Vagina (tissue), 2 donors: ENCODE measurements at regions not wholly inside any gene's neighbourhood (a gene's known extent, or its start where the extent isn't known, plus 50 kb on each side); places are given as distances from the start of the nearest gene placed in this dataset.
"Not testable (repeated sequence)": the region's sequence is repeated elsewhere in the genome, so short reads cannot be mapped to it uniquely, and the experiment has no call there.

ENCODE experiments used
- CTCF ChIP-seq, 3 experiments: fragments of 450-650 bp in 2 of 3; fragments of 200-600 bp in 1 of 3; sonication (generic) in 1 of 3; IDR thresholded peaks; one replicate each; pipeline ENCODE4 v1.5.1; 2017 to 2019; ENCODE audit warnings: antibody characterized with exemption in 3 of 3, mild to moderate bottlenecking in 2 of 3, moderate library complexity in 2 of 3
- POLR2A ChIP-seq, 2 donors: fragments of 450-650 bp; IDR thresholded peaks; one replicate each; pipeline ENCODE4 v1.6.1; 2017; ENCODE audit warnings: antibody characterized with exemption in 2 of 2, mild to moderate bottlenecking in 2 of 2, moderate library complexity in 2 of 2

DNA sequence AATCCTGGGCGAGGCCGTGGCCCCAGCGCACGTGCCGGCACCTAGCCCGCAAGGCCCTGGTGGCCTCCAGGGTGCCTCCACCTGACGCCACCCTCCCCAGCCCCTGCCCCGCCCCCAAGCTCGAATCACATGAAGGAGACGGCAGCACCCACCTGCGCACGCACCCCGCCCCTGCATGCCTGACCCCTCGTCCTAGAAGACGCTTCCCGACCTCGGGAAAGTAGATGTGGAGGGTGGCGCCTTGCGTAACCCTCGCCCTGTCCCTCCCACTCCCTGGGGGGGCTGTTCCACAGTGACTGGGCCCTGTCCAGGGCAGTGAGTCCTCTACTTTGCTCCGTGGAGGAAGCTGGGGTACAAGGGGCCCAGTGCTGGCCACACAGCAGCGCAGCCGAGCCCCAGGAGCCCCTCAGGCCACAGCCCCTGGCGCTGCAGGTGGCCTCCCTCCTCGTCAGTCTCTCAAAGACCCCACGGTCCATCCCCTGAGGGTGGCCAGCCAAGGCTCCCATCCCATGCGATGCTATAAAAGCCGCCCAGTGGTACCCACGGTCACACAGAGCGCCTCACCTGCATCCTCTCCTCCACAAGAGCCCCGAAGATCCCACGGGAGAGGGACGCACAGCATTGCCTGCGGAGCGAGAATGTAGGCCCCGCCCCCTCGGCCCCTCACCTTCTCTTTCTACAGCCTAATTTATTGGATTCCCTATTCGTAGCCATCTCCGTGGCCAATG lies 3027.3 kb upstream of the TEKT4 start:
- TF ChIP-seq POLR2A, CTCF (IDR thresholded peaks at IDR 0.05): not testable (repeated sequence)
